ENCODE measurements at regions not wholly inside any gene's neighbourhood (a gene's known extent, or its start where the extent isn't known, plus 50 kb on each side); places are given as distances from the start of the nearest gene placed in this dataset.

- Histone ChIP-seq H3K27ac (no peak overlapping the region), H3K4me3 (no peak overlapping the region), H3K4me2 (no peak overlapping the region), H3K27me3 (peaks cover 5% of the 10 kb centered on the region), H3K4me1 (no peaks in the 10 kb centered on the region), H3K9me3 (no peaks in the 10 kb centered on the region), H3K9ac (no peak overlapping the region), H3K36me3 (no peaks in the 10 kb centered on the region), H4K20me1 (no peaks in the 10 kb centered on the region)
- TF ChIP-seq Cebpa-rat (IDR thresholded peaks at IDR 0.05): no peak
Measured at GRCh38 chr15:79208179-79208578, 74.3 kb upstream of the ANKRD34C start.

GRCh38 chr15:79206940-79207339 lies 75.6 kb upstream of the ANKRD34C start:
- Histone ChIP-seq H3K4me3 (no peak overlapping the region), H4K20me1 (no peaks in the 10 kb centered on the region), H3K27ac (no peak overlapping the region), H3K9me3 (no peaks in the 10 kb centered on the region), H3K4me1 (no peaks in the 10 kb centered on the region), H3K36me3 (no peaks in the 10 kb centered on the region), H3K4me2 (no peak overlapping the region), H3K27me3 (peaks cover 5% of the 10 kb centered on the region), H3K9ac (no peak overlapping the region)
- TF ChIP-seq Cebpa-rat (IDR thresholded peaks at IDR 0.05): no peak

- Histone ChIP-seq H3K27me3 (peaks cover 5% of the 10 kb centered on the region), H3K36me3 (no peaks in the 10 kb centered on the region), H3K4me3 (no peak overlapping the region), H3K9ac (no peak overlapping the region), H3K9me3 (no peaks in the 10 kb centered on the region), H3K4me1 (no peaks in the 10 kb centered on the region), H4K20me1 (no peaks in the 10 kb centered on the region), H3K27ac (no peak overlapping the region), H3K4me2 (no peak overlapping the region)
- TF ChIP-seq Cebpa-rat (IDR thresholded peaks at IDR 0.05): no peak
Measured at GRCh38 chr15:79204886-79205675, 77.4 kb upstream of the ANKRD34C start.

- Histone ChIP-seq H3K27ac (no peak overlapping the region), H3K9me3 (no peaks in the 10 kb centered on the region)
Measured at GRCh38 chr15:79198461-79198860, 84.1 kb upstream of the ANKRD34C start.

GRCh38 chr15:79197285-79197684 lies 85.2 kb upstream of the ANKRD34C start:
- no peaks in the 10 kb centered on the region for H4K20me1 ChIP-seq
- H3K4me3 ChIP-seq: no peak overlapping the region
- H3K36me3 ChIP-seq: no peaks in the 10 kb centered on the region
- TF ChIP-seq Cebpa-rat (IDR thresholded peaks at IDR 0.05): no peak
- no peak overlapping the region for H3K4me2 ChIP-seq
- no peaks in the 10 kb centered on the region for H3K27me3 ChIP-seq
- no peak overlapping the region for H3K9ac ChIP-seq
- H3K4me1 ChIP-seq: peaks cover 7% of the 10 kb centered on the region
- H3K27ac ChIP-seq: no peak overlapping the region
- no peaks in the 10 kb centered on the region for H3K9me3 ChIP-seq

More at GRCh38 chr15:79198461-79198860, 84.1 kb upstream of the ANKRD34C start:
- H3K4me3 ChIP-seq: no peak overlapping the region
- H3K27me3 ChIP-seq: no peaks in the 10 kb centered on the region
- H4K20me1 ChIP-seq: no peaks in the 10 kb centered on the region
- H3K9ac ChIP-seq: no peak overlapping the region
- H3K4me2 ChIP-seq: no peak overlapping the region
- no peaks in the 10 kb centered on the region for H3K36me3 ChIP-seq
- H3K4me1 ChIP-seq: peaks cover 7% of the 10 kb centered on the region
- no peak for TF ChIP-seq Cebpa-rat (IDR thresholded peaks at IDR 0.05)

- TF ChIP-seq Cebpa-rat (IDR thresholded peaks at IDR 0.05): no peak
- H3K27me3 ChIP-seq: no peaks in the 10 kb centered on the region
Measured at GRCh38 chr15:79195802-79196201, 86.7 kb upstream of the ANKRD34C start.

GRCh38 chr15:79195239-79195638 lies 87.3 kb upstream of the ANKRD34C start:
- Histone ChIP-seq H3K9me3 (no peaks in the 10 kb centered on the region), H3K9ac (no peak overlapping the region), H4K20me1 (no peaks in the 10 kb centered on the region), H3K4me2 (0 out of 2 replicates have a peak overlapping the region, but pooled peaks have one; percentile 48), H3K4me3 (no peak overlapping the region), H3K27me3 (no peaks in the 10 kb centered on the region), H3K4me1 (peaks cover 7% of the 10 kb centered on the region), H3K36me3 (no peaks in the 10 kb centered on the region), H3K27ac (no peak overlapping the region)
- TF ChIP-seq Cebpa-rat (IDR thresholded peaks at IDR 0.05): no peak

More at GRCh38 chr15:79195802-79196201, 86.7 kb upstream of the ANKRD34C start:
- H3K4me1 ChIP-seq: peaks cover 7% of the 10 kb centered on the region
- H3K9me3 ChIP-seq: no peaks in the 10 kb centered on the region
- no peak overlapping the region for H3K9ac ChIP-seq
- no peak overlapping the region for H3K27ac ChIP-seq
- H3K4me2 ChIP-seq: no peak overlapping the region
- no peaks in the 10 kb centered on the region for H4K20me1 ChIP-seq
- no peaks in the 10 kb centered on the region for H3K36me3 ChIP-seq
- no peak overlapping the region for H3K4me3 ChIP-seq

- Histone ChIP-seq H3K4me2 (peak overlapping the region; percentile 48), H3K9me3 (no peaks in the 10 kb centered on the region), H3K9ac (no peak overlapping the region), H3K27ac (no peak overlapping the region), H3K36me3 (no peaks in the 10 kb centered on the region), H3K4me3 (no peak overlapping the region), H3K27me3 (no peaks in the 10 kb centered on the region), H4K20me1 (no peaks in the 10 kb centered on the region), H3K4me1 (peaks cover 7% of the 10 kb centered on the region)
- TF ChIP-seq Cebpa-rat (IDR thresholded peaks at IDR 0.05): no peak
Measured at GRCh38 chr15:79194386-79194785, 88.1 kb upstream of the ANKRD34C start.

GRCh38 chr15:79193549-79193948 lies 89.0 kb upstream of the ANKRD34C start:
- H3K4me1 ChIP-seq: peaks cover 7% of the 10 kb centered on the region
- H3K4me2 ChIP-seq: no peak overlapping the region
- no peak overlapping the region for H3K9ac ChIP-seq
- H3K27ac ChIP-seq: no peak overlapping the region
- TF ChIP-seq Cebpa-rat (IDR thresholded peaks at IDR 0.05): no peak
- no peaks in the 10 kb centered on the region for H3K36me3 ChIP-seq
- H3K9me3 ChIP-seq: no peaks in the 10 kb centered on the region
- H3K27me3 ChIP-seq: no peaks in the 10 kb centered on the region
- H4K20me1 ChIP-seq: no peaks in the 10 kb centered on the region
- H3K4me3 ChIP-seq: no peak overlapping the region

- Histone ChIP-seq H3K9ac (no peak overlapping the region), H3K4me2 (no peak overlapping the region), H3K27ac (no peak overlapping the region), H3K9me3 (no peaks in the 10 kb centered on the region), H3K4me3 (no peak overlapping the region), H3K36me3 (no peaks in the 10 kb centered on the region), H4K20me1 (no peaks in the 10 kb centered on the region), H3K4me1 (peaks cover 7% of the 10 kb centered on the region), H3K27me3 (no peaks in the 10 kb centered on the region)
- TF ChIP-seq Cebpa-rat (IDR thresholded peaks at IDR 0.05): no peak
Measured at GRCh38 chr15:79193103-79193502, 89.4 kb upstream of the ANKRD34C start.

Measured in BLaER1 (cell line).